T-cell (primary cell): ENCODE measurements at regions not wholly inside any gene's neighbourhood (a gene's known extent, or its start where the extent isn't known, plus 50 kb on each side); places are given as distances from the start of the nearest gene placed in this dataset.

ENCODE experiments used
- ATAC-seq, 4 experiments: fragments of 200-7000 bp in 3 of 4; fragments of 150-1000 bp in 1 of 4; cut with Tn5 transposase; replicated peaks in 1 of 4; 1 replicate in 3 of 4; 2 replicates in 1 of 4; pipeline ENCODE4 v1.10.0; 2021; ENCODE audit warnings: moderate library complexity in 3 of 4, mild to moderate bottlenecking in 2 of 4, moderate number of reproducible peaks in 1 of 4
- CTCF ChIA-PET, 2 donors: fragments of 300-600 bp; sonication (Branson Sonifier 250); formaldehyde crosslinking; loops; one replicate each; lab custom pipeline; 2022; ENCODE audit warnings: antibody characterized with exemption in 2 of 2; lab: Charles Lee
- POLR2A ChIA-PET, 2 donors: fragments of 300-600 bp; sonication (Branson Sonifier 250); formaldehyde crosslinking; loops; one replicate each; lab custom pipeline; 2022; ENCODE audit warnings: antibody characterized with exemption in 2 of 2; lab: Charles Lee
- DNase-seq, 35 experiments: peaks; one replicate each; pipeline versions ENCODE4 v3.0.0 to v3.0.0-alpha.2; 2013 to 2023
- H3K27ac ChIP-seq: one replicate; pipeline ENCODE4 v1.5.1; 2013; ENCODE audit warnings: low read length
- H3K27me3 ChIP-seq, 2 experiments: replicated peaks in 1 of 2; 1 replicate in 1 of 2; 2 replicates in 1 of 2; pipeline versions ENCODE4 v1.6.1 to v1.7.0; 2013; ENCODE audit warnings: low read length in 1 of 2, mixed read lengths in 1 of 2; ENCODE audit not compliant: control insufficient read depth in 2 of 2, insufficient read depth in 2 of 2; ENCODE audit errors: extremely low read depth in 1 of 2
- H3K36me3 ChIP-seq, 2 donors: 1 replicate in 1 of 2; 2 replicates in 1 of 2; pipeline versions ENCODE4 v1.6.1 to v1.7.0; 2013; ENCODE audit warnings: low read length in 1 of 2; ENCODE audit not compliant: control insufficient read depth in 2 of 2, insufficient read depth in 1 of 2; ENCODE audit errors: extremely low read depth in 1 of 2
- H3K4me1 ChIP-seq, 2 experiments: 1 replicate in 1 of 2; 2 replicates in 1 of 2; pipeline versions ENCODE4 v1.6.1 to v1.7.0; 2013; ENCODE audit warnings: low read length in 2 of 2, mixed read lengths in 1 of 2; ENCODE audit not compliant: insufficient read depth in 2 of 2, control insufficient read depth in 1 of 2; ENCODE audit errors: extremely low read depth in 1 of 2
- H3K4me3 ChIP-seq, 2 donors: 1 replicate in 1 of 2; 2 replicates in 1 of 2; pipeline versions ENCODE4 v1.5.1 to v1.7.0; 2013; ENCODE audit warnings: mild to moderate bottlenecking in 2 of 2, low read length in 1 of 2, moderate library complexity in 1 of 2; ENCODE audit not compliant: control insufficient read depth in 1 of 2; ENCODE audit errors: extremely low read depth in 1 of 2
- H3K9me3 ChIP-seq: 2 replicates; pipeline ENCODE4 v1.7.0; 2013
- H3K27ac Mint-ChIP-seq, 2 donors: one replicate each; pipeline ENCODE4 v1.8.0; 2020 to 2021; ENCODE audit warnings: mild to moderate bottlenecking in 2 of 2, mixed read lengths in 2 of 2
- H3K27me3 Mint-ChIP-seq, 2 donors: one replicate each; pipeline ENCODE4 v1.8.0; 2021 to 2022; ENCODE audit warnings: mixed read lengths in 2 of 2
- H3K36me3 Mint-ChIP-seq: one replicate; pipeline ENCODE4 v1.8.0; 2021; ENCODE audit warnings: mixed read lengths
- H3K4me1 Mint-ChIP-seq, 3 donors: one replicate each; pipeline ENCODE4 v1.8.0; 2020 to 2022; ENCODE audit warnings: mixed read lengths in 3 of 3, mild to moderate bottlenecking in 1 of 3
- H3K4me3 Mint-ChIP-seq, 3 donors: one replicate each; pipeline ENCODE4 v1.8.0; 2020 to 2022; ENCODE audit warnings: mild to moderate bottlenecking in 3 of 3, mixed read lengths in 3 of 3, moderate library complexity in 3 of 3
- H3K9me3 Mint-ChIP-seq, 3 donors: one replicate each; pipeline ENCODE4 v1.8.0; 2020 to 2022; ENCODE audit warnings: mixed read lengths in 3 of 3
- WGBS: methylation state at CpG from one replicate; pipeline ENCODE4 v1.1.5; 2013; ENCODE audit warnings: missing lambda C conversion rate; ENCODE audit not compliant: insufficient coverage; 5-methylcytosine and 5-hydroxymethylcytosine counted together

GRCh38 chr11:92316106-92316809 lies 91.6 kb downstream of the FAT3 start:
- no peaks in the 10 kb centered on the region for H3K36me3 ChIP-seq
- no peaks in the 10 kb centered on the region for H3K4me1 ChIP-seq
- no peaks in the 10 kb centered on the region for H3K9me3 ChIP-seq
- DNase-seq (no peak), ATAC-seq (no peak)
- Mint-ChIP-seq H3K4me3 (no peak overlapping the region), H3K27ac (no peak overlapping the region), H3K36me3 (no peaks in the 10 kb centered on the region), H3K27me3 (no peaks in the 10 kb centered on the region), H3K9me3 (peaks cover 0 to 2% (median 0%) of the 10 kb centered on the region in 3 donors), H3K4me1 (no peaks in the 10 kb centered on the region)
- POLR2A ChIA-PET, result no interaction called here
- no peaks in the 10 kb centered on the region for H3K27me3 ChIP-seq
- H3K4me3 ChIP-seq, result no peak overlapping the region
- CTCF ChIA-PET, result no interaction called here
- WGBS, result 100% methylated on average over 1 of the region's 4 CpGs
- no peak overlapping the region for H3K27ac ChIP-seq

GRCh38 chr11:92317222-92317621 lies 92.6 kb downstream of the FAT3 start:
- no peak for ATAC-seq
- CTCF ChIA-PET, result no interaction called here
- no peak overlapping the region for H3K27ac ChIP-seq

GRCh38 chr11:92317721-92318120 lies 93.1 kb downstream of the FAT3 start:
- no peaks in the 10 kb centered on the region for H3K4me1 Mint-ChIP-seq
- Histone ChIP-seq H3K4me1 (no peaks in the 10 kb centered on the region), H3K27ac (no peak overlapping the region)

More at GRCh38 chr11:92317222-92317621, 92.6 kb downstream of the FAT3 start:
- H3K27me3 ChIP-seq, result no peaks in the 10 kb centered on the region
- no peaks in the 10 kb centered on the region for H3K4me1 Mint-ChIP-seq
- H3K4me1 ChIP-seq, result no peaks in the 10 kb centered on the region
- H3K4me3 Mint-ChIP-seq, result no peak overlapping the region
- H3K36me3 Mint-ChIP-seq, result no peaks in the 10 kb centered on the region
- POLR2A ChIA-PET, result no interaction called here
- no peak for DNase-seq
- H3K9me3 ChIP-seq, result no peaks in the 10 kb centered on the region
- H3K4me3 ChIP-seq, result no peak overlapping the region
- H3K9me3 Mint-ChIP-seq, result peaks cover 0 to 2% (median 0%) of the 10 kb centered on the region in 3 donors
- H3K27ac Mint-ChIP-seq, result no peak overlapping the region
- no peaks in the 10 kb centered on the region for H3K36me3 ChIP-seq
- no peaks in the 10 kb centered on the region for H3K27me3 Mint-ChIP-seq

GRCh38 chr11:92322225-92322624 lies 97.6 kb downstream of the FAT3 start:
- Histone ChIP-seq H3K27ac (no peak overlapping the region), H3K36me3 (no peaks in the 10 kb centered on the region), H3K27me3 (no peaks in the 10 kb centered on the region), H3K9me3 (no peaks in the 10 kb centered on the region), H3K4me1 (no peaks in the 10 kb centered on the region), H3K4me3 (no peak overlapping the region)
- H3K9me3 Mint-ChIP-seq, result peaks cover 0 to 5% (median 0%) of the 10 kb centered on the region in 3 donors
- no peaks in the 10 kb centered on the region for H3K27me3 Mint-ChIP-seq
- POLR2A ChIA-PET, result no interaction called here
- no peak overlapping the region for H3K4me3 Mint-ChIP-seq
- H3K36me3 Mint-ChIP-seq, result no peaks in the 10 kb centered on the region
- DNase-seq (no peak), ATAC-seq (no peak)
- no CpG with 5 or more reads among the region's 3 CpGs for WGBS
- CTCF ChIA-PET, result no interaction called here
- H3K27ac Mint-ChIP-seq, result no peak overlapping the region
- no peaks in the 10 kb centered on the region for H3K4me1 Mint-ChIP-seq

More at GRCh38 chr11:92317721-92318120, 93.1 kb downstream of the FAT3 start:
- no CpG with 5 or more reads among the region's 2 CpGs for WGBS
- Histone ChIP-seq H3K4me3 (no peak overlapping the region), H3K36me3 (no peaks in the 10 kb centered on the region), H3K27me3 (no peaks in the 10 kb centered on the region), H3K9me3 (no peaks in the 10 kb centered on the region)
- ChIA-PET POLR2A (no interaction called here), CTCF (no interaction called here)
- no peak for DNase-seq
- Mint-ChIP-seq H3K27ac (no peak overlapping the region), H3K27me3 (no peaks in the 10 kb centered on the region), H3K9me3 (peaks cover 0 to 6% (median 0%) of the 10 kb centered on the region in 3 donors), H3K4me3 (no peak overlapping the region), H3K36me3 (no peaks in the 10 kb centered on the region)
- no peak for ATAC-seq

- ATAC-seq, result no peak
- no peak overlapping the region for H3K4me3 Mint-ChIP-seq
- ChIA-PET POLR2A (no interaction called here), CTCF (no interaction called here)
- peaks cover 0 to 5% (median 0%) of the 10 kb centered on the region in 3 donors for H3K9me3 Mint-ChIP-seq
- Histone ChIP-seq H3K27ac (no peak overlapping the region), H3K4me1 (no peaks in the 10 kb centered on the region), H3K36me3 (no peaks in the 10 kb centered on the region), H3K9me3 (no peaks in the 10 kb centered on the region), H3K27me3 (no peaks in the 10 kb centered on the region), H3K4me3 (no peak overlapping the region)
- H3K36me3 Mint-ChIP-seq, result no peaks in the 10 kb centered on the region
- H3K4me1 Mint-ChIP-seq, result no peaks in the 10 kb centered on the region
- no CpG with 5 or more reads among the region's 1 CpG for WGBS
- H3K27ac Mint-ChIP-seq, result no peak overlapping the region
- no peak for DNase-seq
- H3K27me3 Mint-ChIP-seq, result peaks cover 0 to 2% of the 10 kb centered on the region in 2 donors
These were observed 100.3 kb downstream of the FAT3 start for GRCh38 chr11:92324890-92325289.

GRCh38 chr11:92325416-92325815 lies 100.8 kb downstream of the FAT3 start:
- no peaks in the 10 kb centered on the region for H3K36me3 Mint-ChIP-seq
- CTCF ChIA-PET, result no interaction called here

More at GRCh38 chr11:92325416-92325815, 100.8 kb downstream of the FAT3 start:
- ATAC-seq (no peak), DNase-seq (no peak)
- H3K27me3 Mint-ChIP-seq, result peaks cover 0 to 2% of the 10 kb centered on the region in 2 donors
- POLR2A ChIA-PET, result no interaction called here
- Histone ChIP-seq H3K9me3 (no peaks in the 10 kb centered on the region), H3K27ac (no peak overlapping the region), H3K4me1 (no peaks in the 10 kb centered on the region), H3K4me3 (no peak overlapping the region), H3K27me3 (no peaks in the 10 kb centered on the region), H3K36me3 (no peaks in the 10 kb centered on the region)
- no peaks in the 10 kb centered on the region for H3K4me1 Mint-ChIP-seq
- no peak overlapping the region for H3K4me3 Mint-ChIP-seq
- H3K27ac Mint-ChIP-seq, result no peak overlapping the region
- H3K9me3 Mint-ChIP-seq, result peaks cover 0 to 5% (median 0%) of the 10 kb centered on the region in 3 donors
- WGBS, result 67% methylated on average over 2 of the region's 3 CpGs
